Panc1 (cell line): ENCODE measurements at regions not wholly inside any gene's neighbourhood (a gene's known extent, or its start where the extent isn't known, plus 50 kb on each side); places are given as distances from the start of the nearest gene placed in this dataset.

ENCODE experiments used
- ATAC-seq: fragments of 200-7000 bp; cut with Tn5 transposase; 2 replicates; pipeline ENCODE4 v1.9.1; 2020; ENCODE audit warnings: mild to moderate bottlenecking, moderate library complexity
- BruUV-seq: library from RNA; stranded (reverse); fragments of 400-500 nt; replicated peaks from 2 replicates; lab custom pipeline; 2021; lab: Mats Ljungman, UMichigan
- CTCF ChIA-PET: fragments of 300-600 bp; sonication (Branson Sonifier 250); formaldehyde crosslinking; loops from one replicate; lab custom pipeline; 2022; ENCODE audit warnings: antibody characterized with exemption; lab: Charles Lee
- POLR2A ChIA-PET: fragments of 300-600 bp; sonication (Branson Sonifier 250); formaldehyde crosslinking; loops from one replicate; lab custom pipeline; 2022; ENCODE audit warnings: antibody characterized with exemption; lab: Charles Lee
- DNase-seq: peaks from one replicate; pipeline ENCODE4 v3.0.0-alpha.2; 2010; ENCODE audit warnings: low read depth, low spot score
- H3K27ac ChIP-seq: 2 replicates; pipeline ENCODE4 v1.5.1; 2011; ENCODE audit warnings: mild to moderate bottlenecking, low read length, inconsistent platforms
- H3K27me3 ChIP-seq: fragments of 200-500 bp; sonication (Bioruptor generic); 2 replicates; pipeline ENCODE4 v1.6.0; 2014; ENCODE audit warnings: low read length, inconsistent platforms; ENCODE audit not compliant: control insufficient read depth, insufficient read depth
- H3K36me3 ChIP-seq: fragments of 200-500 bp; sonication (Bioruptor generic); 2 replicates; pipeline ENCODE4 v1.5.1; 2014; ENCODE audit warnings: inconsistent platforms, mild to moderate bottlenecking, low read length, moderate library complexity; ENCODE audit not compliant: control insufficient read depth, insufficient read depth
- H3K4me1 ChIP-seq: 2 replicates; pipeline ENCODE4 v1.5.1; 2011; ENCODE audit warnings: inconsistent platforms, mild to moderate bottlenecking, low read length, moderate library complexity; ENCODE audit not compliant: control insufficient read depth, insufficient read depth
- H3K4me3 ChIP-seq, 2 experiments: 2 replicates each; pipeline ENCODE4 v1.5.1; 2011 to 2012; ENCODE audit warnings: low read depth in 2 of 2, low read length in 2 of 2, mild to moderate bottlenecking in 2 of 2, inconsistent platforms in 1 of 2, moderate library complexity in 1 of 2
- H3K9me3 ChIP-seq: fragments of 200-500 bp; sonication (Bioruptor generic); 2 replicates; pipeline ENCODE4 v1.5.1; 2014; ENCODE audit warnings: low read depth, mild to moderate bottlenecking, inconsistent platforms, low read length, moderate library complexity; ENCODE audit not compliant: control insufficient read depth, insufficient read depth
- CTCF ChIP-seq: fragments of 450-650 bp; IDR thresholded peaks from 2 replicates; pipeline ENCODE4 v1.5.1; 2017; ENCODE audit warnings: mild to moderate bottlenecking
- POLR2AphosphoS5 ChIP-seq: IDR thresholded peaks from 2 replicates; pipeline ENCODE4 v1.6.1; 2012; ENCODE audit warnings: mild to moderate bottlenecking, low read depth, low read length, moderate library complexity
- REST ChIP-seq, 2 experiments: IDR thresholded peaks; 2 replicates each; pipeline ENCODE4 v1.6.1; 2011 to 2012; ENCODE audit warnings: low read depth in 2 of 2, control low read depth in 1 of 2, low read length in 1 of 2, mild to moderate bottlenecking in 1 of 2, moderate library complexity in 1 of 2; ENCODE audit not compliant: insufficient read depth in 1 of 2
- SIN3A ChIP-seq: IDR thresholded peaks from 2 replicates; pipeline ENCODE4 v1.6.1; 2012; ENCODE audit warnings: low read depth, mild to moderate bottlenecking, low read length, moderate library complexity, borderline replicate concordance; ENCODE audit not compliant: insufficient read depth
- TCF7L2 ChIP-seq: IDR thresholded peaks from 2 replicates; pipeline ENCODE4 v1.6.1; 2011; ENCODE audit warnings: mild to moderate bottlenecking, low read depth, low read length, inconsistent platforms
- in situ Hi-C: cut with HindIII; loops from 2 replicates; pipeline ENCODE4 v1.10.0; 2016; ENCODE audit warnings: low sequenced_read_pairs, low pct_unique_long_range_greater_than_20kb
- intact Hi-C: fragments of 100-400 bp; cut with micrococcal nuclease; formaldehyde crosslinking; loops from one replicate; pipeline ENCODE4 v1.10.0; 2022; ENCODE audit not compliant: unreplicated experiment

- no peak overlapping the region for H3K27ac ChIP-seq
- H3K36me3 ChIP-seq: no peaks in the 10 kb centered on the region
- no TSS peak for BruUV-seq
- no peaks in the 10 kb centered on the region; the same call in 1 of the 2 replicates for H3K27me3 ChIP-seq
- DNase-seq: no peak
- ATAC-seq: no peak
- ChIA-PET CTCF (interaction anchor here (0.6 kb wide), 1 partner anchor 471 kb away, joined by 4 read pairs; no protein-coding TSS in a partner anchor), POLR2A (no interaction called here)
- in situ Hi-C loops: no loop called here
- H3K4me1 ChIP-seq: no peaks in the 10 kb centered on the region
- H3K9me3 ChIP-seq: no peaks in the 10 kb centered on the region
- no peak for TF ChIP-seq POLR2AphosphoS5
- intact Hi-C loops: no loop called here
- no peak overlapping the region for H3K4me3 ChIP-seq
Measured at GRCh38 chr14:58947156-58947555, 241.3 kb upstream of the DAAM1 start.

- intact Hi-C loops (no loop called here), in situ Hi-C loops (no loop called here)
- no peaks in the 10 kb centered on the region for H3K36me3 ChIP-seq
- TF ChIP-seq TCF7L2 (no peak), REST (IDR thresholded peaks at IDR 0.05; ENCODE audit: insufficient read depth in 1 of 2, low read depth in 2 of 2, low read length in 1 of 2) (no peak), CTCF (no peak), POLR2AphosphoS5 (no peak), SIN3A (no peak)
- no peak overlapping the region for H3K27ac ChIP-seq
- no peaks in the 10 kb centered on the region; the same call in 1 of the 2 replicates for H3K27me3 ChIP-seq
- ChIA-PET POLR2A (no interaction called here), CTCF (no interaction called here)
- ATAC-seq (no peak), DNase-seq (no peak)
- no peak overlapping the region for H3K4me3 ChIP-seq
- no TSS peak for BruUV-seq
- H3K4me1 ChIP-seq: no peaks in the 10 kb centered on the region
- H3K9me3 ChIP-seq: no peaks in the 10 kb centered on the region
Measured at GRCh38 chr14:58947814-58948445, 240.5 kb upstream of the DAAM1 start.

- Histone ChIP-seq H3K27me3 (no peaks in the 10 kb centered on the region; the same call in 1 of the 2 replicates), H3K27ac (no peak overlapping the region), H3K36me3 (no peaks in the 10 kb centered on the region), H3K4me1 (no peaks in the 10 kb centered on the region), H3K9me3 (no peaks in the 10 kb centered on the region), H3K4me3 (no peak overlapping the region)
- ChIA-PET CTCF (no interaction called here), POLR2A (no interaction called here)
- BruUV-seq: no TSS peak
- TF ChIP-seq POLR2AphosphoS5 (no peak), TCF7L2 (no peak), SIN3A (no peak), CTCF (no peak), REST (IDR thresholded peaks at IDR 0.05; ENCODE audit: insufficient read depth in 1 of 2, low read depth in 2 of 2, low read length in 1 of 2) (no peak)
- in situ Hi-C loops: no loop called here
- no peak for ATAC-seq
- no peak for DNase-seq
- intact Hi-C loops: no loop called here
Measured at GRCh38 chr14:58950555-58950954, 237.9 kb upstream of the DAAM1 start.
